HEK293 (cell line): ENCODE measurements at regions not wholly inside any gene's neighbourhood (a gene's known extent, or its start where the extent isn't known, plus 50 kb on each side); places are given as distances from the start of the nearest gene placed in this dataset.
A peak's percentile ranks its signal among the peaks of the same experiment; 100 is the strongest.

ENCODE experiments used
- GLIS2 ChIP-seq: fragments of 450-650 bp; formaldehyde crosslinking; IDR thresholded peaks from 2 replicates; pipeline ENCODE4 v1.5.1; 2016; ENCODE audit warnings: missing biosample characterization, missing genetic modification characterization
- KLF1 ChIP-seq: fragments of 450-650 bp; formaldehyde crosslinking; IDR thresholded peaks from 2 replicates; pipeline ENCODE4 v1.5.1; 2016; ENCODE audit warnings: missing biosample characterization, missing genetic modification characterization
- KLF7 ChIP-seq: fragments of 450-650 bp; formaldehyde crosslinking; IDR thresholded peaks from 2 replicates; pipeline ENCODE4 v1.5.1; 2016; ENCODE audit warnings: missing biosample characterization, missing genetic modification characterization, borderline replicate concordance
- WT1 ChIP-seq: fragments of 450-650 bp; formaldehyde crosslinking; IDR thresholded peaks from 2 replicates; pipeline ENCODE4 v1.5.1; 2016; ENCODE audit warnings: missing biosample characterization, missing genetic modification characterization
- ZBTB8A ChIP-seq: fragments of 450-650 bp; formaldehyde crosslinking; IDR thresholded peaks from 2 replicates; pipeline ENCODE4 v1.5.1; 2016; ENCODE audit warnings: missing biosample characterization, missing genetic modification characterization
- ZNF138 ChIP-seq: fragments of 450-650 bp; formaldehyde crosslinking; IDR thresholded peaks from 2 replicates; pipeline ENCODE4 v1.5.1; 2016; ENCODE audit warnings: missing biosample characterization, missing genetic modification characterization, borderline replicate concordance
- ZNF175 ChIP-seq: fragments of 450-650 bp; formaldehyde crosslinking; IDR thresholded peaks from 2 replicates; pipeline ENCODE4 v1.5.1; 2016; ENCODE audit warnings: missing biosample characterization, missing genetic modification characterization
- ZNF184 ChIP-seq: fragments of 450-650 bp; IDR thresholded peaks from 2 replicates; pipeline ENCODE4 v1.5.1; 2018; ENCODE audit warnings: missing biosample characterization, mild to moderate bottlenecking, missing genetic modification characterization
- ZNF2 ChIP-seq: fragments of 450-650 bp; formaldehyde crosslinking; IDR thresholded peaks from 2 replicates; pipeline ENCODE4 v1.5.1; 2016; ENCODE audit warnings: missing biosample characterization, missing genetic modification characterization
- ZNF221 ChIP-seq: fragments of 450-650 bp; formaldehyde crosslinking; IDR thresholded peaks from 2 replicates; pipeline ENCODE4 v1.5.1; 2017; ENCODE audit warnings: missing biosample characterization, missing genetic modification characterization, borderline replicate concordance
- ZNF23 ChIP-seq: fragments of 450-650 bp; formaldehyde crosslinking; IDR thresholded peaks from 2 replicates; pipeline ENCODE4 v1.5.1; 2016; ENCODE audit warnings: missing biosample characterization, missing genetic modification characterization, borderline replicate concordance
- ZNF248 ChIP-seq: fragments of 450-650 bp; formaldehyde crosslinking; IDR thresholded peaks from 2 replicates; pipeline ENCODE4 v1.5.1; 2017; ENCODE audit warnings: missing biosample characterization, missing genetic modification characterization
- ZNF266 ChIP-seq: fragments of 450-650 bp; formaldehyde crosslinking; IDR thresholded peaks from 2 replicates; pipeline ENCODE4 v1.5.1; 2016; ENCODE audit warnings: missing biosample characterization, missing genetic modification characterization, low read depth
- ZNF302 ChIP-seq: fragments of 450-650 bp; formaldehyde crosslinking; IDR thresholded peaks from 2 replicates; pipeline ENCODE4 v1.5.1; 2016; ENCODE audit warnings: missing biosample characterization, missing genetic modification characterization, low read depth
- ZNF324 ChIP-seq: fragments of 450-650 bp; formaldehyde crosslinking; IDR thresholded peaks from 2 replicates; pipeline ENCODE4 v1.5.1; 2016; ENCODE audit warnings: missing biosample characterization, missing genetic modification characterization
- ZNF350 ChIP-seq: fragments of 450-650 bp; formaldehyde crosslinking; IDR thresholded peaks from 2 replicates; pipeline ENCODE4 v1.5.0; 2017; ENCODE audit warnings: missing biosample characterization, mild to moderate bottlenecking, missing genetic modification characterization
- ZNF354C ChIP-seq: fragments of 450-650 bp; formaldehyde crosslinking; IDR thresholded peaks from 2 replicates; pipeline ENCODE4 v1.5.1; 2016; ENCODE audit warnings: missing biosample characterization, missing genetic modification characterization, low read depth, borderline replicate concordance
- ZNF391 ChIP-seq: fragments of 450-650 bp; formaldehyde crosslinking; IDR thresholded peaks from 2 replicates; pipeline ENCODE4 v1.5.1; 2016; ENCODE audit warnings: low read depth, missing biosample characterization, missing genetic modification characterization, borderline replicate concordance
- ZNF416 ChIP-seq: fragments of 450-650 bp; formaldehyde crosslinking; IDR thresholded peaks from 2 replicates; pipeline ENCODE4 v1.5.1; 2016; ENCODE audit warnings: missing biosample characterization, missing genetic modification characterization
- ZNF514 ChIP-seq: fragments of 450-650 bp; formaldehyde crosslinking; IDR thresholded peaks from 2 replicates; pipeline ENCODE4 v1.5.1; 2016; ENCODE audit warnings: missing biosample characterization, missing genetic modification characterization
- ZNF529 ChIP-seq: fragments of 450-650 bp; formaldehyde crosslinking; IDR thresholded peaks from 2 replicates; pipeline ENCODE4 v1.5.1; 2017; ENCODE audit warnings: missing genetic modification characterization, missing biosample characterization; ENCODE audit not compliant: insufficient replicate concordance
- ZNF549 ChIP-seq: fragments of 450-650 bp; IDR thresholded peaks from 2 replicates; pipeline ENCODE4 v1.5.1; 2018; ENCODE audit warnings: missing biosample characterization, missing genetic modification characterization, mild to moderate bottlenecking, inconsistent platforms, moderate library complexity
- ZNF596 ChIP-seq: fragments of 450-650 bp; IDR thresholded peaks from 2 replicates; pipeline ENCODE4 v1.5.0; 2018; ENCODE audit warnings: missing biosample characterization, mild to moderate bottlenecking, missing genetic modification characterization, moderate library complexity
- ZNF621 ChIP-seq: fragments of 450-650 bp; formaldehyde crosslinking; IDR thresholded peaks from 2 replicates; pipeline ENCODE4 v1.5.1; 2017; ENCODE audit warnings: missing biosample characterization, missing genetic modification characterization
- ZNF837 ChIP-seq: fragments of 450-650 bp; formaldehyde crosslinking; IDR thresholded peaks from 2 replicates; pipeline ENCODE4 v1.5.1; 2016; ENCODE audit warnings: missing biosample characterization, missing genetic modification characterization
- ZSCAN23 ChIP-seq: fragments of 450-650 bp; formaldehyde crosslinking; IDR thresholded peaks from 2 replicates; pipeline ENCODE4 v1.5.1; 2016; ENCODE audit warnings: missing biosample characterization, missing genetic modification characterization
- TF ChIP-seq, protein P1 (sequence below): IDR thresholded peaks from 2 replicates; pipeline ENCODE4 v1.6.1; 2011; ENCODE audit warnings: mild to moderate bottlenecking, low read depth, low read length, borderline replicate concordance
- TF ChIP-seq, protein P2 (sequence below): fragments of 450-650 bp; formaldehyde crosslinking; IDR thresholded peaks from 2 replicates; pipeline ENCODE4 v1.5.1; 2016; ENCODE audit warnings: missing biosample characterization, missing genetic modification characterization
- TF ChIP-seq, protein P3 (sequence below): fragments of 450-650 bp; formaldehyde crosslinking; IDR thresholded peaks from 2 replicates; pipeline ENCODE4 v1.5.1; 2016; ENCODE audit warnings: missing biosample characterization, missing genetic modification characterization
- TF ChIP-seq, protein P4 (sequence below): fragments of 450-650 bp; formaldehyde crosslinking; IDR thresholded peaks from 2 replicates; pipeline ENCODE4 v1.5.1; 2016; ENCODE audit warnings: missing biosample characterization, missing genetic modification characterization
- TF ChIP-seq, protein P5 (sequence below): fragments of 450-650 bp; formaldehyde crosslinking; optimal IDR thresholded peaks from 2 replicates; pipeline ENCODE3; 2016; ENCODE audit warnings: missing biosample characterization, mild to moderate bottlenecking, missing genetic modification characterization

DNA sequence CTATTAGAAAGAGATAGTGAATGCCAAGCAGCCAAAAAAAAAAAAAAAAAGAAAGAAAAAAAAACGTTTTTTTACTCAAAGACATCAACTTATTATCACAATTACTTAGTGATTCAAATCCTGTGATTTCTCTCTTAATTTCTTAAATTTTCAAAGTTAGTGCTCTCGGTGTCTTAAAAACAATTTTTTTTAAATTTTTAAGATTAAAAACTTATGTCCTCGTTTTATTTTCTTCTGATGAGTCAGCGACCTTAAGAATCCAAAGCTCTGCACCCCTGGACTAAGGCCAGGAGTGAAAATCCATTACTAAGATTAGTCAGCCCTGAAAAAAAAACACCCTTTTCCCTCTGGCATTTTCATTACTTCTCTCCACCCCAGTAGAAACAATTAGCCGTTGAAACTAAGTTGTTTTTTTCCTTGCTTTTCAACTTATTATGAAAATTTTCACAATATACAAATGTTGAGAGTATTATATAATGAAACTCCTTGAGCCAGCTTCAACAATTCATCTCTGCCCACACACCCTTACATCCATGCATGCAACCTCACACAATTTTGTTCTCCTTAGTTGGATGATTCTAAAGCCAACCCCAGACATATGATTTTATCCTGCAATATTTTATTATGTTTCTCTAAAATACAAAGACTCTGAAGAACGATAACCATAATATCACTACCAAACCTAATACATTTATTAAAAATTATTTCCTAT lies 85.6 kb upstream of the CARMIL1 start (continued):
- TF ChIP-seq ZNF837 (no peak), ZNF416 (tag by site-specific recombination) (no peak), ZNF391 (tag by site-specific recombination) (no peak), KLF1 (peak; percentile 36; the same call in 1 of the 2 replicates), KLF7 (tag by site-specific recombination) (no peak), ZNF184 (tag by site-specific recombination) (0 out of 2 replicates have a peak, but pooled peaks have one; percentile 62), ZNF621 (tag by site-specific recombination) (no peak), ZNF549 (no peak), ZNF138 (no peak), ZNF350 (tag by site-specific recombination) (no peak), ZBTB8A (tag by site-specific recombination) (peak; percentile 72), ZNF596 (no peak), ZNF2 (no peak), ZNF23 (tag by site-specific recombination) (no peak), ZNF324 (tag by site-specific recombination) (no peak), ZNF266 (tag by site-specific recombination) (no peak), GLIS2 (tag by site-specific recombination) (no peak), ZNF248 (tag by site-specific recombination) (no peak), ZNF529 (tag by site-specific recombination) (no peak), ZNF354C (tag by site-specific recombination) (no peak), ZNF514 (tag by site-specific recombination) (no peak), ZSCAN23 (no peak), WT1 (tag by site-specific recombination) (peak; percentile 75), ZNF302 (tag by site-specific recombination) (no peak), ZNF221 (no peak), ZNF175 (tag by site-specific recombination) (no peak)
- TF ChIP-seq, protein P1, sequence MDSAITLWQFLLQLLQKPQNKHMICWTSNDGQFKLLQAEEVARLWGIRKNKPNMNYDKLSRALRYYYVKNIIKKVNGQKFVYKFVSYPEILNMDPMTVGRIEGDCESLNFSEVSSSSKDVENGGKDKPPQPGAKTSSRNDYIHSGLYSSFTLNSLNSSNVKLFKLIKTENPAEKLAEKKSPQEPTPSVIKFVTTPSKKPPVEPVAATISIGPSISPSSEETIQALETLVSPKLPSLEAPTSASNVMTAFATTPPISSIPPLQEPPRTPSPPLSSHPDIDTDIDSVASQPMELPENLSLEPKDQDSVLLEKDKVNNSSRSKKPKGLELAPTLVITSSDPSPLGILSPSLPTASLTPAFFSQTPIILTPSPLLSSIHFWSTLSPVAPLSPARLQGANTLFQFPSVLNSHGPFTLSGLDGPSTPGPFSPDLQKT: no peak
- TF ChIP-seq, protein P2, sequence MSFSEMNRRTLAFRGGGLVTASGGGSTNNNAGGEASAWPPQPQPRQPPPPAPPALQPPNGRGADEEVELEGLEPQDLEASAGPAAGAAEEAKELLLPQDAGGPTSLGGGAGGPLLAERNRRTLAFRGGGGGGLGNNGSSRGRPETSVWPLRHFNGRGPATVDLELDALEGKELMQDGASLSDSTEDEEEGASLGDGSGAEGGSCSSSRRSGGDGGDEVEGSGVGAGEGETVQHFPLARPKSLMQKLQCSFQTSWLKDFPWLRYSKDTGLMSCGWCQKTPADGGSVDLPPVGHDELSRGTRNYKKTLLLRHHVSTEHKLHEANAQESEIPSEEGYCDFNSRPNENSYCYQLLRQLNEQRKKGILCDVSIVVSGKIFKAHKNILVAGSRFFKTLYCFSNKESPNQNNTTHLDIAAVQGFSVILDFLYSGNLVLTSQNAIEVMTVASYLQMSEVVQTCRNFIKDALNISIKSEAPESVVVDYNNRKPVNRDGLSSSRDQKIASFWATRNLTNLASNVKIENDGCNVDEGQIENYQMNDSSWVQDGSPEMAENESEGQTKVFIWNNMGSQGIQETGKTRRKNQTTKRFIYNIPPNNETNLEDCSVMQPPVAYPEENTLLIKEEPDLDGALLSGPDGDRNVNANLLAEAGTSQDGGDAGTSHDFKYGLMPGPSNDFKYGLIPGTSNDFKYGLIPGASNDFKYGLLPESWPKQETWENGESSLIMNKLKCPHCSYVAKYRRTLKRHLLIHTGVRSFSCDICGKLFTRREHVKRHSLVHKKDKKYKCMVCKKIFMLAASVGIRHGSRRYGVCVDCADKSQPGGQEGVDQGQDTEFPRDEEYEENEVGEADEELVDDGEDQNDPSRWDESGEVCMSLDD (tag by site-specific recombination): no peak
- TF ChIP-seq, protein P3, sequence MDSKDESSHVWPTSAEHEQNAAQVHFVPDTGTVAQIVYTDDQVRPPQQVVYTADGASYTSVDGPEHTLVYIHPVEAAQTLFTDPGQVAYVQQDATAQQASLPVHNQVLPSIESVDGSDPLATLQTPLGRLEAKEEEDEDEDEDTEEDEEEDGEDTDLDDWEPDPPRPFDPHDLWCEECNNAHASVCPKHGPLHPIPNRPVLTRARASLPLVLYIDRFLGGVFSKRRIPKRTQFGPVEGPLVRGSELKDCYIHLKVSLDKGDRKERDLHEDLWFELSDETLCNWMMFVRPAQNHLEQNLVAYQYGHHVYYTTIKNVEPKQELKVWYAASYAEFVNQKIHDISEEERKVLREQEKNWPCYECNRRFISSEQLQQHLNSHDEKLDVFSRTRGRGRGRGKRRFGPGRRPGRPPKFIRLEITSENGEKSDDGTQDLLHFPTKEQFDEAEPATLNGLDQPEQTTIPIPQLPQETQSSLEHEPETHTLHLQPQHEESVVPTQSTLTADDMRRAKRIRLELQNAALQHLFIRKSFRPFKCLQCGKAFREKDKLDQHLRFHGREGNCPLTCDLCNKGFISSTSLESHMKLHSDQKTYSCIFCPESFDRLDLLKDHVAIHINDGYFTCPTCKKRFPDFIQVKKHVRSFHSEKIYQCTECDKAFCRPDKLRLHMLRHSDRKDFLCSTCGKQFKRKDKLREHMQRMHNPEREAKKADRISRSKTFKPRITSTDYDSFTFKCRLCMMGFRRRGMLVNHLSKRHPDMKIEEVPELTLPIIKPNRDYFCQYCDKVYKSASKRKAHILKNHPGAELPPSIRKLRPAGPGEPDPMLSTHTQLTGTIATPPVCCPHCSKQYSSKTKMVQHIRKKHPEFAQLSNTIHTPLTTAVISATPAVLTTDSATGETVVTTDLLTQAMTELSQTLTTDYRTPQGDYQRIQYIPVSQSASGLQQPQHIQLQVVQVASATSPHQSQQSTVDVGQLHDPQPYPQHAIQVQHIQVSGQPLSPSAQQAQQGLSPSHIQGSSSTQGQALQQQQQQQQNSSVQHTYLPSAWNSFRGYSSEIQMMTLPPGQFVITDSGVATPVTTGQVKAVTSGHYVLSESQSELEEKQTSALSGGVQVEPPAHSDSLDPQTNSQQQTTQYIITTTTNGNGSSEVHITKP: no peak; the same call in 1 of the 2 replicates
- TF ChIP-seq, protein P4, sequence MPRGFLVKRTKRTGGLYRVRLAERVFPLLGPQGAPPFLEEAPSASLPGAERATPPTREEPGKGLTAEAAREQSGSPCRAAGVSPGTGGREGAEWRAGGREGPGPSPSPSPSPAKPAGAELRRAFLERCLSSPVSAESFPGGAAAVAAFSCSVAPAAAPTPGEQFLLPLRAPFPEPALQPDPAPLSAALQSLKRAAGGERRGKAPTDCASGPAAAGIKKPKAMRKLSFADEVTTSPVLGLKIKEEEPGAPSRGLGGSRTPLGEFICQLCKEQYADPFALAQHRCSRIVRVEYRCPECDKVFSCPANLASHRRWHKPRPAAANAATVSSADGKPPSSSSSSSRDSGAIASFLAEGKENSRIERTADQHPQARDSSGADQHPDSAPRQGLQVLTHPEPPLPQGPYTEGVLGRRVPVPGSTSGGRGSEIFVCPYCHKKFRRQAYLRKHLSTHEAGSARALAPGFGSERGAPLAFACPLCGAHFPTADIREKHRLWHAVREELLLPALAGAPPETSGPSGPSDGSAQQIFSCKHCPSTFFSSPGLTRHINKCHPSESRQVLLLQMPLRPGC (tag by site-specific recombination): no peak
- TF ChIP-seq, protein P5, sequence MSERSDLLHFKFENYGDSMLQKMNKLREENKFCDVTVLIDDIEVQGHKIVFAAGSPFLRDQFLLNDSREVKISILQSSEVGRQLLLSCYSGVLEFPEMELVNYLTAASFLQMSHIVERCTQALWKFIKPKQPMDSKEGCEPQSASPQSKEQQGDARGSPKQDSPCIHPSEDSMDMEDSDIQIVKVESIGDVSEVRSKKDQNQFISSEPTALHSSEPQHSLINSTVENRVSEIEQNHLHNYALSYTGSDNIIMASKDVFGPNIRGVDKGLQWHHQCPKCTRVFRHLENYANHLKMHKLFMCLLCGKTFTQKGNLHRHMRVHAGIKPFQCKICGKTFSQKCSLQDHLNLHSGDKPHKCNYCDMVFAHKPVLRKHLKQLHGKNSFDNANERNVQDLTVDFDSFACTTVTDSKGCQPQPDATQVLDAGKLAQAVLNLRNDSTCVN (tag by site-specific recombination): no peak
